GM23248 (cell line): ENCODE measurements at regions not wholly inside any gene's neighbourhood (a gene's known extent, or its start where the extent isn't known, plus 50 kb on each side); places are given as distances from the start of the nearest gene placed in this dataset.

ENCODE experiments used
- EZH2 ChIP-seq: fragments of 200-600 bp; sonication (generic); IDR thresholded peaks from 2 replicates; pipeline ENCODE4 v1.6.1; 2018; ENCODE audit warnings: antibody characterized with exemption, mild to moderate bottlenecking; ENCODE audit not compliant: insufficient read depth, poor library complexity, severe bottlenecking
- EZH2phosphoT487 ChIP-seq: fragments of 200-600 bp; sonication (generic); IDR thresholded peaks from 2 replicates; pipeline ENCODE4 v1.6.1; 2018; ENCODE audit warnings: antibody characterized with exemption, moderate library complexity, mild to moderate bottlenecking, low read depth; ENCODE audit not compliant: insufficient read depth

GRCh38 chr7:131122394-131122793 is 205.3 kb upstream of the MKLN1 start:
- TF ChIP-seq EZH2phosphoT487 = no peak
- TF ChIP-seq EZH2 = no peak
